IMR-90 (cell line): ENCODE measurements at regions not wholly inside any gene's neighbourhood (a gene's known extent, or its start where the extent isn't known, plus 50 kb on each side); places are given as distances from the start of the nearest gene placed in this dataset.

Experiments
- ATAC-seq: fragments of 200-7000 bp; cut with Tn5 transposase; 2 replicates; pipeline ENCODE4 v1.9.1; 2020; ENCODE audit warnings: low read depth, mild to moderate bottlenecking, moderate library complexity
- BruUV-seq: library from RNA; stranded (reverse); fragments of 400-500 nt; replicated peaks from 2 replicates; lab custom pipeline; 2021; lab: Mats Ljungman, UMichigan
- CTCF ChIA-PET: fragments of 300-600 bp; formaldehyde crosslinking; extraction: SDS; loops from one replicate; lab custom pipeline; 2021; ENCODE audit warnings: antibody characterized with exemption; lab: Yijun Ruan, JAX
- POLR2A ChIA-PET: fragments of 300-600 bp; sonication (Branson Sonifier 250); formaldehyde crosslinking; loops from one replicate; lab custom pipeline; 2022; ENCODE audit warnings: antibody characterized with exemption; ENCODE audit not compliant: unreplicated experiment; lab: Charles Lee
- DNase-seq: peaks from one replicate; pipeline ENCODE4 v3.0.0; 2013
- H2AFZ ChIP-seq: replicated peaks from 2 replicates; pipeline ENCODE3; 2013; ENCODE audit warnings: low read length, mild to moderate bottlenecking; ENCODE audit not compliant: poor library complexity
- H2AK5ac ChIP-seq: 2 replicates; pipeline ENCODE4 v1.6.1; 2013; ENCODE audit warnings: low read depth, low read length, inconsistent platforms
- H2AK9ac ChIP-seq: replicated peaks from 2 replicates; pipeline ENCODE3; 2013; ENCODE audit warnings: mild to moderate bottlenecking, low read depth, low read length, moderate library complexity; ENCODE audit not compliant: poor library complexity
- H2BK120ac ChIP-seq: 2 replicates; pipeline ENCODE4 v1.6.1; 2013; ENCODE audit warnings: low read depth, low read length, inconsistent platforms
- H2BK15ac ChIP-seq: 3 replicates; pipeline ENCODE4 v1.6.1; 2013; ENCODE audit warnings: low read depth, low read length, inconsistent platforms
- H2BK20ac ChIP-seq: 2 replicates; pipeline ENCODE4 v1.6.1; 2013; ENCODE audit warnings: low read depth, mild to moderate bottlenecking, inconsistent platforms, low read length, moderate library complexity
- H2BK5ac ChIP-seq: 2 replicates; pipeline ENCODE4 v1.6.1; 2013; ENCODE audit warnings: mild to moderate bottlenecking, low read depth, low read length, inconsistent platforms; ENCODE audit not compliant: poor library complexity, severe bottlenecking
- H3K14ac ChIP-seq: replicated peaks from 2 replicates; pipeline ENCODE4 v1.6.1; 2013; ENCODE audit warnings: low read depth, low read length, inconsistent platforms
- H3K18ac ChIP-seq: 2 replicates; pipeline ENCODE4 v1.6.1; 2013; ENCODE audit warnings: low read depth, low read length, control low read depth
- H3K23ac ChIP-seq: 2 replicates; pipeline ENCODE4 v1.6.1; 2013; ENCODE audit warnings: low read depth, low read length, inconsistent platforms
- H3K27ac ChIP-seq: 2 replicates; pipeline ENCODE4 v1.5.1; 2013; ENCODE audit warnings: mild to moderate bottlenecking, control low read depth, low read length; ENCODE audit not compliant: insufficient read depth
- H3K27me3 ChIP-seq: 2 replicates; pipeline ENCODE4 v1.6.1; 2013; ENCODE audit warnings: low read length; ENCODE audit not compliant: control insufficient read depth, insufficient read depth
- H3K36me3 ChIP-seq: 2 replicates; pipeline ENCODE4 v1.6.1; 2013; ENCODE audit warnings: low read length, mixed read lengths; ENCODE audit not compliant: control insufficient read depth, insufficient read depth
- H3K4ac ChIP-seq: 2 replicates; pipeline ENCODE4 v1.6.1; 2013; ENCODE audit warnings: low read depth, low read length, inconsistent platforms
- H3K4me1 ChIP-seq: 2 replicates; pipeline ENCODE4 v1.6.1; 2013; ENCODE audit warnings: low read length, mixed read lengths; ENCODE audit not compliant: control insufficient read depth, insufficient read depth
- H3K4me2 ChIP-seq: 2 replicates; pipeline ENCODE4 v1.6.1; 2013; ENCODE audit warnings: low read depth, mild to moderate bottlenecking, control low read depth, low read length, moderate library complexity
- H3K4me3 ChIP-seq: 2 replicates; pipeline ENCODE4 v1.5.1; 2013; ENCODE audit warnings: low read depth, mild to moderate bottlenecking, control low read depth, low read length, moderate library complexity; ENCODE audit not compliant: insufficient read depth
- H3K56ac ChIP-seq: 2 replicates; pipeline ENCODE4 v1.6.1; 2013; ENCODE audit warnings: low read length, inconsistent platforms; ENCODE audit not compliant: insufficient read depth; ENCODE audit errors: extremely low read depth
- H3K79me1 ChIP-seq, 2 experiments: 2 replicates each; pipeline ENCODE4 v1.6.1; 2013; ENCODE audit warnings: low read length in 2 of 2, inconsistent platforms in 1 of 2, low read depth in 1 of 2
- H3K9ac ChIP-seq: 2 replicates; pipeline ENCODE4 v1.6.1; 2013; ENCODE audit warnings: low read depth, low read length, control low read depth
- H3K9me1 ChIP-seq: 2 replicates; pipeline ENCODE4 v1.6.1; 2013; ENCODE audit warnings: low read length, inconsistent platforms; ENCODE audit not compliant: insufficient read depth
- H3K9me3 ChIP-seq: 2 replicates; pipeline ENCODE4 v1.6.1; 2013; ENCODE audit warnings: low read length; ENCODE audit not compliant: control insufficient read depth, insufficient read depth
- H4K20me1 ChIP-seq: 2 replicates; pipeline ENCODE4 v1.6.1; 2013; ENCODE audit warnings: low read length, inconsistent platforms; ENCODE audit not compliant: insufficient read depth
- H4K5ac ChIP-seq: 2 replicates; pipeline ENCODE4 v1.6.1; 2013; ENCODE audit warnings: mild to moderate bottlenecking, low read depth, low read length, control low read depth
- H4K8ac ChIP-seq, 2 experiments: 2 replicates each; pipeline ENCODE4 v1.6.1; 2013; ENCODE audit warnings: low read depth in 2 of 2, low read length in 2 of 2, control low read depth in 1 of 2, inconsistent platforms in 1 of 2
- H4K91ac ChIP-seq: 2 replicates; pipeline ENCODE4 v1.6.1; 2013; ENCODE audit warnings: low read depth, low read length, inconsistent platforms; ENCODE audit not compliant: insufficient read depth
- CHD1 ChIP-seq: IDR thresholded peaks from 2 replicates; pipeline ENCODE4 v1.6.1; 2012; ENCODE audit warnings: low read depth, low read length, improper control_type of control experiment
- MAZ ChIP-seq: IDR thresholded peaks from 2 replicates; pipeline ENCODE4 v1.6.1; 2012; ENCODE audit warnings: low read depth, mild to moderate bottlenecking, low read length, improper control_type of control experiment, moderate library complexity, borderline replicate concordance
- RAD21 ChIP-seq: IDR thresholded peaks from 2 replicates; pipeline ENCODE4 v1.6.1; 2012; ENCODE audit warnings: low read length, improper control_type of control experiment
- WGBS, 2 experiments: methylation state at CpG; one replicate each; pipeline versions ENCODE4 v1.1.5 to v1.1.7; 2013; ENCODE audit warnings: missing lambda C conversion rate in 2 of 2; ENCODE audit not compliant: insufficient read length in 1 of 2; ENCODE audit errors: extremely low coverage in 2 of 2; 5-methylcytosine and 5-hydroxymethylcytosine counted together
- dilution Hi-C: fragments of 300-500 bp; cut with HindIII; formaldehyde crosslinking; loops from one replicate; pipeline ENCODE4 v1.14.3; 2018; ENCODE audit warnings: low sequenced_read_pairs; ENCODE audit not compliant: unreplicated experiment
- in situ Hi-C: fragments of 300-500 bp; cut with MboI; formaldehyde crosslinking; loops from 3 replicates; pipeline ENCODE4 v1.14.3; 2019; ENCODE audit warnings: low sequenced_read_pairs, inconsistent platforms, mixed read lengths
- intact Hi-C: fragments of 100-400 bp; cut with micrococcal nuclease; formaldehyde crosslinking; loops from 2 replicates; pipeline ENCODE4 v1.10.0; 2022
- TF ChIP-seq, protein P1 (sequence below): conservative IDR thresholded peaks from 2 replicates; pipeline ENCODE4 v1.5.1; 2012; ENCODE audit warnings: mild to moderate bottlenecking, low read depth, low read length, improper control_type of control experiment
- TF ChIP-seq, protein P2 (sequence below): fragments of 150-350 bp; IDR thresholded peaks from 2 replicates; pipeline ENCODE4 v1.6.1; 2017; ENCODE audit warnings: mild to moderate bottlenecking, antibody characterized with exemption, low read length, low read depth

DNA sequence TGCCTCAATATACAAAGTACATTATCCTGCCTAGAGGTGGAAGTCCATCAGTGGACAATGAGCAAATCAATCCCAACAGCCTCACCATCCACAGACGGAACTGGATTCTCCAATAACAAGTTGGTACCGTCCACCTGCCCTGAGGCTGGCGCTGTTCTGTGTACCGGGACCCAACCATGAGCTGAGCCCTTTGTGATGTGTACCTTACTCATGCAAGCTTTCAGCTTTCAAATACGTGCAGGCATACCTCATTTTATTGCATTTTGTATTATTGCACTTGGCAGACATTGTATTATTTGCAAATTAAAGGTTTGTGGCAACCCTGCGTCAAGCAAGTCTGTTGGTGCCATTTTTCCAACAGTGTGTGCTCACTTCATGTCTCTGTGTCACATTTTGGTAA, 476.0 kb upstream of the MKI67 start:
- ChIA-PET POLR2A (no interaction called here), CTCF (no interaction called here)
- H3K9me3 ChIP-seq, result peaks cover 8% of the 10 kb centered on the region
- no peak overlapping the region for H3K27ac ChIP-seq
- WGBS, 2 experiments, result 80% methylated on average over 3 of the region's 6 CpGs; no CpG with 5 or more reads in 1 of the 2 experiments
- H3K18ac ChIP-seq, result no peak overlapping the region
- no peak overlapping the region for H3K4me3 ChIP-seq
- H3K9ac ChIP-seq, result no peak overlapping the region
- H4K5ac ChIP-seq, result no peak overlapping the region
- TF ChIP-seq, protein P1, sequence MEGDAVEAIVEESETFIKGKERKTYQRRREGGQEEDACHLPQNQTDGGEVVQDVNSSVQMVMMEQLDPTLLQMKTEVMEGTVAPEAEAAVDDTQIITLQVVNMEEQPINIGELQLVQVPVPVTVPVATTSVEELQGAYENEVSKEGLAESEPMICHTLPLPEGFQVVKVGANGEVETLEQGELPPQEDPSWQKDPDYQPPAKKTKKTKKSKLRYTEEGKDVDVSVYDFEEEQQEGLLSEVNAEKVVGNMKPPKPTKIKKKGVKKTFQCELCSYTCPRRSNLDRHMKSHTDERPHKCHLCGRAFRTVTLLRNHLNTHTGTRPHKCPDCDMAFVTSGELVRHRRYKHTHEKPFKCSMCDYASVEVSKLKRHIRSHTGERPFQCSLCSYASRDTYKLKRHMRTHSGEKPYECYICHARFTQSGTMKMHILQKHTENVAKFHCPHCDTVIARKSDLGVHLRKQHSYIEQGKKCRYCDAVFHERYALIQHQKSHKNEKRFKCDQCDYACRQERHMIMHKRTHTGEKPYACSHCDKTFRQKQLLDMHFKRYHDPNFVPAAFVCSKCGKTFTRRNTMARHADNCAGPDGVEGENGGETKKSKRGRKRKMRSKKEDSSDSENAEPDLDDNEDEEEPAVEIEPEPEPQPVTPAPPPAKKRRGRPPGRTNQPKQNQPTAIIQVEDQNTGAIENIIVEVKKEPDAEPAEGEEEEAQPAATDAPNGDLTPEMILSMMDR, result no peak
- TF ChIP-seq MAZ (no peak), CHD1 (no peak), RAD21 (no peak)
- TF ChIP-seq, protein P2, sequence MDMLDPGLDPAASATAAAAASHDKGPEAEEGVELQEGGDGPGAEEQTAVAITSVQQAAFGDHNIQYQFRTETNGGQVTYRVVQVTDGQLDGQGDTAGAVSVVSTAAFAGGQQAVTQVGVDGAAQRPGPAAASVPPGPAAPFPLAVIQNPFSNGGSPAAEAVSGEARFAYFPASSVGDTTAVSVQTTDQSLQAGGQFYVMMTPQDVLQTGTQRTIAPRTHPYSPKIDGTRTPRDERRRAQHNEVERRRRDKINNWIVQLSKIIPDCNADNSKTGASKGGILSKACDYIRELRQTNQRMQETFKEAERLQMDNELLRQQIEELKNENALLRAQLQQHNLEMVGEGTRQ, result no peak
- in situ Hi-C loops, result no loop called here
- no peak overlapping the region for H3K23ac ChIP-seq
- H3K4me2 ChIP-seq, result no peak overlapping the region
- H3K4ac ChIP-seq, result no peak overlapping the region
- intact Hi-C loops, result no loop called here
- H3K56ac ChIP-seq, result no peak overlapping the region
- H3K79me1 ChIP-seq, result no peaks in the 10 kb centered on the region
- no peak overlapping the region for H2BK120ac ChIP-seq
- H2BK15ac ChIP-seq, result no peak overlapping the region
- H3K9me1 ChIP-seq, result no peaks in the 10 kb centered on the region
- H2BK5ac ChIP-seq, result no peak overlapping the region
- no peak overlapping the region for H2BK20ac ChIP-seq
- no peak overlapping the region for H2AK9ac ChIP-seq
- no peak overlapping the region for H2AK5ac ChIP-seq
- H3K4me1 ChIP-seq, result no peaks in the 10 kb centered on the region
- DNase-seq, result no peak
- H4K91ac ChIP-seq, result no peak overlapping the region
- BruUV-seq, result no TSS peak
- H3K14ac ChIP-seq, result no peak overlapping the region
- H4K8ac ChIP-seq, result no peak overlapping the region
- dilution Hi-C loops, result no loop called here
- H4K20me1 ChIP-seq, result no peaks in the 10 kb centered on the region
- H2AFZ ChIP-seq, result no peak overlapping the region
- no peaks in the 10 kb centered on the region for H3K36me3 ChIP-seq
- ATAC-seq, result no peak
- no peaks in the 10 kb centered on the region for H3K27me3 ChIP-seq
